Endothelial cell of umbilical vein (primary cell): ENCODE measurements at regions not wholly inside any gene's neighbourhood (a gene's known extent, or its start where the extent isn't known, plus 50 kb on each side); places are given as distances from the start of the nearest gene placed in this dataset.

ENCODE experiments used
- BruUV-seq: library from RNA; stranded (reverse); fragments of 400-500 nt; replicated peaks from 2 replicates; lab custom pipeline; 2021; lab: Mats Ljungman, UMichigan
- CTCF ChIA-PET: fragments of 300-600, 350-600 bp; sonication (Branson Sonifier 250); formaldehyde crosslinking; loops from one replicate; lab custom pipeline; 2021; ENCODE audit warnings: antibody characterized with exemption, inconsistent platforms; lab: Charles Lee
- POLR2A ChIA-PET: fragments of 300-600, 350-600 bp; sonication (Branson Sonifier 250); formaldehyde crosslinking; loops from one replicate; lab custom pipeline; 2021; ENCODE audit warnings: antibody characterized with exemption, inconsistent platforms; lab: Charles Lee
- DNase-seq: peaks from one replicate; pipeline ENCODE4 v3.0.0-alpha.2; 2011; ENCODE audit warnings: low read depth, low spot score
- FAIRE-seq: peaks from 2 replicates; lab custom pipeline; 2011; peaks lifted over from hg19 to GRCh38; lab: Jason Lieb, UNC
- H2AFZ ChIP-seq: 2 replicates; pipeline ENCODE4 v1.6.0; 2012; ENCODE audit warnings: low read depth, low read length, control low read depth, inconsistent platforms
- H3K27ac ChIP-seq: 2 replicates; pipeline ENCODE4 v1.5.1; 2011; ENCODE audit warnings: low read depth, mild to moderate bottlenecking, control low read depth, low read length, moderate library complexity; ENCODE audit not compliant: insufficient read depth
- H3K27me3 ChIP-seq, 2 experiments: 2 replicates each; pipeline versions ENCODE4 v1.6.0 to v1.6.1; 2011; ENCODE audit warnings: low read length in 2 of 2, mixed read lengths in 1 of 2; ENCODE audit not compliant: control insufficient read depth in 2 of 2, insufficient read depth in 2 of 2
- H3K36me3 ChIP-seq, 2 experiments: 2 replicates in 1 of 2; 3 replicates in 1 of 2; pipeline ENCODE4 v1.5.1; 2011; ENCODE audit warnings: low read length in 2 of 2, mild to moderate bottlenecking in 1 of 2, moderate library complexity in 1 of 2; ENCODE audit not compliant: control insufficient read depth in 2 of 2, insufficient read depth in 2 of 2; ENCODE audit errors: extremely low read depth in 1 of 2
- H3K4me1 ChIP-seq: 3 replicates; pipeline ENCODE4 v1.5.1; 2011; ENCODE audit warnings: mild to moderate bottlenecking, low read length; ENCODE audit not compliant: control insufficient read depth, insufficient read depth; ENCODE audit errors: extremely low read depth
- H3K4me2 ChIP-seq: 2 replicates; pipeline ENCODE4 v1.6.1; 2011; ENCODE audit warnings: low read length, control low read depth, mixed read lengths; ENCODE audit not compliant: insufficient read depth
- H3K4me3 ChIP-seq, 3 experiments: fragments of 200-600 bp in 1 of 3; sonication (generic), shearing (Covaris generic) in 1 of 3; replicated peaks in 1 of 3; 2 replicates each; pipeline ENCODE4 v1.5.1; 2011 to 2016; ENCODE audit warnings: control low read depth in 3 of 3, low read length in 3 of 3, mild to moderate bottlenecking in 2 of 3, inconsistent platforms in 1 of 3, low read depth in 1 of 3, moderate library complexity in 1 of 3; ENCODE audit not compliant: insufficient read depth in 1 of 3
- H3K79me2 ChIP-seq: 2 replicates; pipeline ENCODE4 v1.6.0; 2012; ENCODE audit warnings: low read length, inconsistent platforms; ENCODE audit not compliant: control insufficient read depth, insufficient read depth
- H3K9ac ChIP-seq: replicated peaks from 2 replicates; pipeline ENCODE3; 2011; ENCODE audit warnings: low read length, control low read depth; ENCODE audit not compliant: insufficient read depth; ENCODE audit errors: extremely low read depth
- H3K9me1 ChIP-seq: replicated peaks from 3 replicates; pipeline ENCODE4 v1.6.0; 2011; ENCODE audit warnings: mild to moderate bottlenecking, low read length; ENCODE audit not compliant: control insufficient read depth, insufficient read depth; ENCODE audit errors: extremely low read depth
- H3K9me3 ChIP-seq: replicated peaks from 2 replicates; pipeline ENCODE4 v1.5.1; 2012; ENCODE audit warnings: low read length, inconsistent platforms; ENCODE audit not compliant: control insufficient read depth, insufficient read depth
- H4K20me1 ChIP-seq: replicated peaks from 2 replicates; pipeline ENCODE3; 2011; ENCODE audit warnings: mild to moderate bottlenecking, low read length; ENCODE audit not compliant: control insufficient read depth, insufficient read depth; ENCODE audit errors: extremely low read depth
- CTCF ChIP-seq, 2 donors: IDR thresholded peaks; 1 replicate in 1 of 2; 2 replicates in 1 of 2; pipeline ENCODE4 v1.5.1; 2011; ENCODE audit warnings: low read length in 2 of 2, mild to moderate bottlenecking in 2 of 2, moderate library complexity in 2 of 2, control low read depth in 1 of 2, inconsistent platforms in 1 of 2, low read depth in 1 of 2; ENCODE audit not compliant: insufficient read depth in 1 of 2; ENCODE audit errors: extremely low read depth in 1 of 2
- EZH2 ChIP-seq: IDR thresholded peaks from 2 replicates; pipeline ENCODE4 v1.6.1; 2012; ENCODE audit warnings: borderline replicate concordance, low read depth, mild to moderate bottlenecking, moderate library complexity, low read length, inconsistent platforms; ENCODE audit not compliant: severe bottlenecking
- FOS ChIP-seq: IDR thresholded peaks from 2 replicates; pipeline ENCODE4 v1.6.1; 2011; ENCODE audit warnings: mild to moderate bottlenecking, low read length, moderate library complexity, borderline replicate concordance; ENCODE audit not compliant: insufficient read depth
- GATA2 ChIP-seq: IDR thresholded peaks from 2 replicates; pipeline ENCODE4 v1.7.0; 2011; ENCODE audit warnings: low read depth, mild to moderate bottlenecking, moderate library complexity, mixed read lengths, low read length; ENCODE audit not compliant: insufficient read length, insufficient read depth
- JUN ChIP-seq: IDR thresholded peaks from 2 replicates; pipeline ENCODE4 v1.6.1; 2011; ENCODE audit warnings: borderline replicate concordance, low read depth; ENCODE audit not compliant: insufficient read length, insufficient read depth
- MAX ChIP-seq: IDR thresholded peaks from 2 replicates; pipeline ENCODE4 v1.6.1; 2011; ENCODE audit not compliant: insufficient read depth, insufficient read length
- MYC ChIP-seq: IDR thresholded peaks from one replicate; pipeline ENCODE4 v1.6.1; 2011; ENCODE audit warnings: mild to moderate bottlenecking, low read depth, low read length
- POLR2A ChIP-seq: IDR thresholded peaks from 2 replicates; pipeline ENCODE4 v1.6.1; 2012; ENCODE audit warnings: low read depth, mild to moderate bottlenecking, control low read depth, low read length
- POLR2AphosphoS5 ChIP-seq: IDR thresholded peaks from 2 replicates; pipeline ENCODE4 v1.6.1; 2012; ENCODE audit warnings: low read depth, mild to moderate bottlenecking, control low read depth, low read length, moderate library complexity; ENCODE audit not compliant: insufficient read depth
- dilution Hi-C: fragments of 300-500 bp; cut with MboI; formaldehyde crosslinking; loops from one replicate; pipeline ENCODE4 v1.15.0; 2019; ENCODE audit warnings: low sequenced_read_pairs; ENCODE audit not compliant: extremely low pct_ligation_motif_present
- intact Hi-C: fragments of 100-400 bp; cut with micrococcal nuclease; formaldehyde crosslinking; loops from one replicate; pipeline ENCODE4 v1.10.0; 2022

- Histone ChIP-seq H2AFZ (no peak overlapping the region), H3K36me3 (no peaks in the 10 kb centered on the region), H4K20me1 (no peaks in the 10 kb centered on the region), H3K27ac (no peak overlapping the region), H3K79me2 (no peaks in the 10 kb centered on the region), H3K4me2 (no peak overlapping the region), H3K9ac (no peak overlapping the region), H3K4me1 (no peaks in the 10 kb centered on the region), H3K9me1 (no peaks in the 10 kb centered on the region), H3K4me3 (no peak overlapping the region), H3K9me3 (no peaks in the 10 kb centered on the region), H3K27me3 (no peaks in the 10 kb centered on the region)
- dilution Hi-C loops, result no loop called here
- DNase-seq (peak; percentile 12), FAIRE-seq (no peak)
- intact Hi-C loops, result loop anchor here (1.0 kb wide), 1 partner anchor 335 kb away; no protein-coding TSS in a partner anchor
- ChIA-PET POLR2A (no interaction called here), CTCF (interaction anchor here (0.6 to 2.3 kb wide), 9 partner anchors 9 to 493 kb away, joined by 3 to 24 read pairs (median 4); no protein-coding TSS in a partner anchor)
- no peak for TF ChIP-seq EZH2
- TF ChIP-seq CTCF (IDR thresholded peaks at IDR 0.05; ENCODE audit: extremely low read depth in 1 of 2, insufficient read depth in 1 of 2, low read depth in 1 of 2, low read length in 2 of 2), result peak; percentile 15 to 40
- no TSS peak for BruUV-seq
Measured at GRCh38 chr2:223306371-223306770, 254.4 kb downstream of the KCNE4 start.

- no peak for TF ChIP-seq MAX
- no peak for TF ChIP-seq POLR2AphosphoS5
- TF ChIP-seq EZH2, result no peak
- no peak for TF ChIP-seq MYC
- no peak for TF ChIP-seq POLR2A
- TF ChIP-seq GATA2, result no peak
- TF ChIP-seq FOS, result no peak
- TF ChIP-seq JUN, result no peak
- no peak for TF ChIP-seq CTCF (IDR thresholded peaks at IDR 0.05; ENCODE audit: extremely low read depth in 1 of 2, insufficient read depth in 1 of 2, low read depth in 1 of 2, low read length in 2 of 2)
- Histone ChIP-seq H3K27me3 (no peaks in the 10 kb centered on the region), H3K9me1 (no peaks in the 10 kb centered on the region), H3K9ac (no peak overlapping the region), H3K9me3 (no peaks in the 10 kb centered on the region), H3K4me1 (no peaks in the 10 kb centered on the region), H2AFZ (no peak overlapping the region), H3K27ac (no peak overlapping the region), H3K4me3 (no peak overlapping the region), H3K4me2 (no peak overlapping the region), H4K20me1 (no peaks in the 10 kb centered on the region), H3K79me2 (no peaks in the 10 kb centered on the region), H3K36me3 (no peaks in the 10 kb centered on the region)
- BruUV-seq, result no TSS peak
- POLR2A ChIA-PET, result no interaction called here
- dilution Hi-C loops, result no loop called here
- intact Hi-C loops, result no loop called here
- CTCF ChIA-PET, result interaction anchor here (0.7 kb wide), 1 partner anchor 8 kb away, joined by 3 read pairs; no protein-coding TSS in a partner anchor
- DNase-seq, result no peak
- no peak for FAIRE-seq
Measured at GRCh38 chr2:223311889-223312680, 260.1 kb downstream of the KCNE4 start.
